Activated naive CD4-positive, alpha-beta T cell treated with anti-CD3 and anti-CD28 coated beads for 36 hours (primary cell): ENCODE measurements at regions not wholly inside any gene's neighbourhood (a gene's known extent, or its start where the extent isn't known, plus 50 kb on each side); places are given as distances from the start of the nearest gene placed in this dataset.

Experiments used
- CTCF ChIA-PET: fragments of 350-600 bp; sonication (Branson Sonifier 250); formaldehyde crosslinking; loops from one replicate; lab custom pipeline; 2021; ENCODE audit warnings: antibody characterized with exemption; lab: Charles Lee
- DNase-seq: peaks from one replicate; pipeline ENCODE4 v3.0.0-alpha.2; 2020
- H3K27ac Mint-ChIP-seq: one replicate; pipeline ENCODE4 v1.8.0; 2021; ENCODE audit warnings: mild to moderate bottlenecking, mixed read lengths
- H3K27me3 Mint-ChIP-seq: one replicate; pipeline ENCODE4 v1.8.0; 2021; ENCODE audit warnings: low read depth, mixed read lengths
- H3K36me3 Mint-ChIP-seq: one replicate; pipeline ENCODE4 v1.8.0; 2021; ENCODE audit warnings: low read depth, mixed read lengths
- H3K4me1 Mint-ChIP-seq: one replicate; pipeline ENCODE4 v1.8.0; 2021; ENCODE audit warnings: low read depth, mixed read lengths
- H3K4me3 Mint-ChIP-seq: one replicate; pipeline ENCODE4 v1.8.0; 2021; ENCODE audit warnings: mild to moderate bottlenecking, moderate library complexity, mixed read lengths
- H3K9me3 Mint-ChIP-seq: one replicate; pipeline ENCODE4 v1.8.0; 2021; ENCODE audit warnings: mixed read lengths
- intact Hi-C: fragments of 100-400 bp; cut with micrococcal nuclease; formaldehyde crosslinking; loops from one replicate; pipeline ENCODE4 v1.15.1; 2023

GRCh38 chr21:45592208-45592619 is 50.0 kb upstream of the SLC19A1 start:
- Mint-ChIP-seq H3K36me3 (peaks cover 2% of the 10 kb centered on the region), H3K4me1 (peaks cover 44% of the 10 kb centered on the region), H3K4me3 (peak overlapping the region; percentile 16), H3K27ac (no peak overlapping the region), H3K9me3 (peaks cover 16% of the 10 kb centered on the region), H3K27me3 (peaks cover 6% of the 10 kb centered on the region)
- CTCF ChIA-PET, result interaction anchor here (0.7 to 2.0 kb wide), 3 partner anchors 9 to 128 kb away, joined by 3 to 9 read pairs (median 4); no protein-coding TSS in a partner anchor
- intact Hi-C loops, result loop anchor here (1.0 to 10.0 kb wide), 8 partner anchors 15 to 293 kb away; partner anchors contain the start of gene SLC19A1
- DNase-seq, result peak; percentile 94

GRCh38 chr21:45592626-45593134 is 50.4 kb upstream of the SLC19A1 start:
- CTCF ChIA-PET, result interaction anchor here (0.7 to 2.0 kb wide), 3 partner anchors 9 to 128 kb away, joined by 3 to 9 read pairs (median 4); no protein-coding TSS in a partner anchor
- Mint-ChIP-seq H3K4me1 (peaks cover 44% of the 10 kb centered on the region), H3K9me3 (peaks cover 13% of the 10 kb centered on the region), H3K36me3 (peaks cover 2% of the 10 kb centered on the region), H3K4me3 (peak overlapping the region; percentile 16), H3K27me3 (peaks cover 4% of the 10 kb centered on the region), H3K27ac (no peak overlapping the region)
- intact Hi-C loops, result loop anchor here (1.0 to 10.0 kb wide), 8 partner anchors 15 to 292 kb away; partner anchors contain the start of gene SLC19A1
- DNase-seq, result no peak

GRCh38 chr21:45593162-45594022 is 50.1 kb upstream of the PCBP3 start:
- CTCF ChIA-PET, result interaction anchor here (2.0 kb wide), 1 partner anchor 42 kb away, joined by 9 read pairs; no protein-coding TSS in a partner anchor
- Mint-ChIP-seq H3K27ac (peak overlapping the region; percentile 57), H3K9me3 (peaks cover 6% of the 10 kb centered on the region), H3K4me3 (no peak overlapping the region), H3K4me1 (peaks cover 37% of the 10 kb centered on the region), H3K36me3 (peaks cover 2% of the 10 kb centered on the region), H3K27me3 (peaks cover 4% of the 10 kb centered on the region)
- DNase-seq, result no peak
- intact Hi-C loops, result loop anchor here (2.0 to 10.0 kb wide), 3 partner anchors 51 to 291 kb away; partner anchors contain the start of gene SLC19A1
